Body of pancreas (tissue), 4 donors: ENCODE measurements at regions not wholly inside any gene's neighbourhood (a gene's known extent, or its start where the extent isn't known, plus 50 kb on each side); places are given as distances from the start of the nearest gene placed in this dataset.

Experiments
- CTCF ChIP-seq, 7 experiments: fragments of 450-650 bp in 4 of 7; fragments of 200-600 bp in 3 of 7; sonication (generic) in 3 of 7; IDR thresholded peaks; one replicate each; pipeline ENCODE4 v1.5.1; 2016 to 2019; ENCODE audit warnings: antibody characterized with exemption in 7 of 7
- POLR2A ChIP-seq, 3 donors: fragments of 450-650 bp; IDR thresholded peaks; one replicate each; pipeline ENCODE4 v1.6.1; 2016; ENCODE audit warnings: antibody characterized with exemption in 3 of 3, mild to moderate bottlenecking in 2 of 3

GRCh38 chr6:76435174-76435573 lies 362.7 kb upstream of the IMPG1 start:
- TF ChIP-seq POLR2A (IDR thresholded peaks at IDR 0.05) (no peak), CTCF (IDR thresholded peaks at IDR 0.05) (no peak)
